C4-2B (cell line): ENCODE measurements at regions not wholly inside any gene's neighbourhood (a gene's known extent, or its start where the extent isn't known, plus 50 kb on each side); places are given as distances from the start of the nearest gene placed in this dataset.

Source experiments
- H3K27ac ChIP-seq: fragments of 450-650 bp; 2 replicates; pipeline ENCODE4 v1.5.1; 2017
- CTCF ChIP-seq: fragments of 450-650 bp; conservative IDR thresholded peaks from 2 replicates; pipeline ENCODE4 v1.5.1; 2017; ENCODE audit warnings: mild to moderate bottlenecking
- ZFX ChIP-seq: fragments of 450-650 bp; IDR thresholded peaks from 2 replicates; pipeline ENCODE4 v1.6.1; 2017

GRCh38 chr10:85420501-85421191, 945.9 kb downstream of the GRID1 start:
- H3K27ac ChIP-seq: no peak overlapping the region
- TF ChIP-seq CTCF (no peak), ZFX (no peak)

- H3K27ac ChIP-seq: no peak overlapping the region
- TF ChIP-seq ZFX (no peak), CTCF (no peak)
These were observed 945.2 kb downstream of the GRID1 start for GRCh38 chr10:85421421-85421820.

DNA sequence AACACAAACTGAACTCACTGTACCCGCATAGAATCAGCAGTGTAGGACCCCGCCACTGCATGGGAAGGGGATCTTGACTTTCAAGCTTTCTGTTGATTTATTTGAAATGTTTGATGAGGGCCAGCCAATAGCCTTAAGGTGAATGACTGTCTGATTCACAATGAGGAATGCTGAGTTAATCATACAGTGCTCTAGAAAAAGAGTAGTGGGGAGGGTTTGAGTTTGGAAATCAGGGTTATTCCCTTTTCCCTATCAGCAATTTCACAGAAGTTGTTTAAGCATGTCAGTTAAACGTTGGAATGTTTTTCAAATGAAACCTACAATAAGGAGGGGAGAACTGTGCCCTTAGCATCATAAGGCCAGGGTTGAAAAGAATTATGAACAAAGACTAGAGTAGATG, 937.5 kb downstream of the GRID1 start:
- H3K27ac ChIP-seq: no peak overlapping the region
- TF ChIP-seq ZFX: no peak
- no peak for TF ChIP-seq CTCF

DNA sequence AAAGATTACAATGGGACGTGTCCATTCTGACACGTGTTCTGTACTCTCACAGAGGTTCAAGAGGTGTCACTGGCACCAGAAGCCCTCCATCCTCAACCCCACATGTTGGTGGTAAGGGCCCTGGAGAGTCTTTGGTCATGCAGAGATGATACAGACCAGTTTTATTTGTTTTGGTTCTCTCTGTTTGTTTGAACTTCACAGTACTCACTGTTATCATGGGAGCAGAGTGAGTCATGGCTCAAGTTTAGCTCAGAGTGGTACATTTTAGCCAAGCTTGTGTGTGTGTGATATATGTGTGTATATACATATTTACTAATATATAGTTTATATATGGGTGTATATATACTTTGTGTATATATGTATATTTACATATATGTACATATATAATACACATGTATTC, 935.6 kb downstream of the GRID1 start:
- TF ChIP-seq ZFX: no peak
- TF ChIP-seq CTCF: no peak

GRCh38 chr10:85433248-85433647, 933.3 kb downstream of the GRID1 start:
- TF ChIP-seq CTCF (no peak), ZFX (no peak)
- H3K27ac ChIP-seq: no peak overlapping the region

More for the DNA sequence above, 935.6 kb downstream of the GRID1 start:
- no peak overlapping the region for H3K27ac ChIP-seq

- TF ChIP-seq ZFX: no peak
- TF ChIP-seq CTCF: no peak
- no peak overlapping the region for H3K27ac ChIP-seq
These were observed 921.7 kb downstream of the GRID1 start for GRCh38 chr10:85444868-85445267.

DNA sequence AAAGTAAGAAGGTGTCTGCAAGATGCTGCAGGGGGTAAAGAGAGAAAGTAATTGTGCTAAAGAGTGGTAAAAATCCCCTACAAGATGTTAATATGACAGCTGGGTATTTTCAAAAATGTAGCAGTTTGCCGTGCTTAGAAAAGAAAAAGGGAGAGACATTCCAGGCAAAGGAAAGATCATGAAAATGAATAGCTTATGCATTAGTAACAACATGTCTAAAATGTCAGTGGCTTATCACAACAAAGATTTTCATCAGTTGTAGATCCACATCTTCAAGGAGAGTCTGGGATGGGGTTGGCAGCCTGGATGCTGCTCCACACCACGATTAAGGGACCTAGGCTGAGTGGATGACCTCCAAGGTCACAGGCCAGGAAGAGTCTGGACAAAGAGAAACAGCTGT, 920.9 kb downstream of the GRID1 start:
- no peak for TF ChIP-seq ZFX
- no peak for TF ChIP-seq CTCF
- H3K27ac ChIP-seq: no peak overlapping the region
